MM.1S (cell line): ENCODE measurements at regions not wholly inside any gene's neighbourhood (a gene's known extent, or its start where the extent isn't known, plus 50 kb on each side); places are given as distances from the start of the nearest gene placed in this dataset.

ENCODE experiments used
- CTCF ChIP-seq: fragments of 300-600 bp; sonication (generic); IDR thresholded peaks from 2 replicates; pipeline ENCODE4 v1.5.1; 2016; ENCODE audit warnings: antibody characterized with exemption, low read length, mixed read lengths
- EZH2 ChIP-seq: fragments of 300-600 bp; sonication (generic); optimal IDR thresholded peaks from 2 replicates; pipeline ENCODE3; 2017; ENCODE audit warnings: low read depth, mild to moderate bottlenecking, antibody characterized with exemption, low read length, mixed read lengths
- EZH2phosphoT487 ChIP-seq: fragments of 300-600 bp; sonication (generic); IDR thresholded peaks from 2 replicates; pipeline ENCODE4 v1.6.1; 2018; ENCODE audit warnings: antibody characterized with exemption, low read length

DNA sequence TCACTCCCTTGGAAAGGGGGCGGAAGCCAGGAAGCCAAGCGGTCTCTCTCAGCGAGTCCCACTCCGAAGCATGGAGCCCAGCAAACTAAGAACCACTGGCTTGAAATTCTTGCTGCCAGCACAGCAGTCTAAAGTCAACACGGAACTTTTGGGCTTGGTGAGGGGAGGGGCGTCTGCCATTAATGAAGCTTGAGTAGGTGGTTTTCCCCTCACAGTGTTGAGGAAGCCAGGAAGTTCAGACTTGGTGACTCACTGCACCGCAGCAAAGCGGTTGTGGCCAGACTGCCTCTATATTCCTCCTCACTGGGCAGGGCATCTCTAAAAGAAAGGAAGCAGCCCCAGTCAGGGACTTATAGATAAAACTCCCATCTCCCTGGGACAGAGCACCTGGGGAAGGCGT is 665.4 kb upstream of the CBLB start:
- no peak for TF ChIP-seq EZH2phosphoT487
- TF ChIP-seq CTCF: no peak
- TF ChIP-seq EZH2: no peak
